Effector memory CD4-positive, alpha-beta T cell (primary cell): ENCODE measurements at regions not wholly inside any gene's neighbourhood (a gene's known extent, or its start where the extent isn't known, plus 50 kb on each side); places are given as distances from the start of the nearest gene placed in this dataset.
"Not testable (repeated sequence)": the region's sequence is repeated elsewhere in the genome, so short reads cannot be mapped to it uniquely, and the experiment has no call there.

Experiments used
- DNase-seq, 3 donors: peaks; one replicate each; pipeline ENCODE4 v3.0.0-alpha.2; 2020
- H3K27ac ChIP-seq: 2 replicates; pipeline ENCODE4 v1.7.0; 2013; ENCODE audit warnings: mild to moderate bottlenecking, low read length, moderate library complexity; ENCODE audit not compliant: insufficient read depth, poor library complexity, severe bottlenecking
- H3K27me3 ChIP-seq: replicated peaks from 2 replicates; pipeline ENCODE4 v1.7.0; 2013; ENCODE audit warnings: mild to moderate bottlenecking, low read length; ENCODE audit not compliant: insufficient read depth, control insufficient read depth, poor library complexity, severe bottlenecking
- H3K36me3 ChIP-seq: 2 replicates; pipeline ENCODE4 v1.7.0; 2013; ENCODE audit warnings: mild to moderate bottlenecking, low read length, moderate library complexity; ENCODE audit not compliant: control insufficient read depth, insufficient read depth
- H3K4me1 ChIP-seq: 2 replicates; pipeline ENCODE4 v1.7.0; 2013; ENCODE audit warnings: low read length, mild to moderate bottlenecking; ENCODE audit not compliant: control insufficient read depth, insufficient read depth, poor library complexity, severe bottlenecking
- H3K4me3 ChIP-seq: 2 replicates; pipeline ENCODE4 v1.7.0; 2013; ENCODE audit warnings: low read length, low read depth, mild to moderate bottlenecking; ENCODE audit not compliant: insufficient read depth, poor library complexity, severe bottlenecking
- H3K9me3 ChIP-seq: 2 replicates; pipeline ENCODE4 v1.7.0; 2013; ENCODE audit warnings: mild to moderate bottlenecking, low read length, moderate library complexity; ENCODE audit not compliant: control insufficient read depth

DNA sequence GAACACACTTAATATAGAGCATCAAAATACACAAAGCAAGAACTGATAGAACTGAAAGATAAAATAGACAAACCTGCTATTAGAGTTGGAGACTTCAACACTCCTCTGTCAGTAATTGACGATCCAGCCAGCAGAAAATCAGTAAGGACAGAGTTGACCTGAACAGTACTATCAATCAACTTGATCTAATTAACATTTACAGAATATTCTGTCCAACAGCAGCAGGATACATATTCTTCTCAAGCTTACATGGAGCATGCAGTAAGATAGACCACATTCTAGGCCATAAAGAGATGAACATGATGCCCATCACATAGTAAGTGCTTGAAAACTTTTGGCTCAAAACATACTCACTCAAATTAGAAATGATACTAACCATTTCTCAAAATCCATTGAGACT is 196.7 kb upstream of the KLF3 start:
- no peaks in the 10 kb centered on the region for H3K27me3 ChIP-seq

DNA sequence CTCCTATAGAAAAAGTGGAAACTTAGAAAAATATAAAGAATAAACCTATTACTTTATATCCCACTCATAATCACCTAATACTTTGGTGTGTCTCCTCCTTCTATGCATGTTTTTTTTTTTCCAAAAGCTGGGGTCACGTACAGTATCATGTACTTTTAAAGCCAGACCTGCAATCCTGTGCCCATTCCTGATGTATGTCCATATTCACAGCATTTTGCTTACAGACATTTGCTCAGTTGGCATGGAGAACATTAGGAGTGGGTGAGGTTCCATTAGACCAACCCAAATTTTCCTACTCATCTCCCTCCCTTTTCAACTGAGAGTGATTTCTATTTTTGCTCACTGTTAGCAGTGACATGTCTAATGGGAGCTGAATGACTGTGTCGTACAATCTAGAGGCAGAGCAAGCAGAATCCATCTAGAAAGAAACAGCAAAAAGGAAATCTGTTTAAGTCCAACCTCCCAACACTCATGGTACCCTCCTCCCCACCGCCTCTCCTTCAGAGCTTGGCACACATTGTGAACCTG is 195.6 kb upstream of the KLF3 start:
- Histone ChIP-seq H3K27me3 (no peaks in the 10 kb centered on the region), H3K9me3 (no peaks in the 10 kb centered on the region), H3K4me1 (peaks cover 5% of the 10 kb centered on the region), H3K36me3 (no peaks in the 10 kb centered on the region), H3K27ac (no peak overlapping the region), H3K4me3 (no peak overlapping the region)
- no peak for DNase-seq

More for the DNA sequence above, 196.7 kb upstream of the KLF3 start:
- no peak for DNase-seq
- H3K36me3 ChIP-seq: no peaks in the 10 kb centered on the region
- no peak overlapping the region for H3K27ac ChIP-seq
- H3K4me1 ChIP-seq: peaks cover 5% of the 10 kb centered on the region
- no peaks in the 10 kb centered on the region for H3K9me3 ChIP-seq
- no peak overlapping the region for H3K4me3 ChIP-seq

DNA sequence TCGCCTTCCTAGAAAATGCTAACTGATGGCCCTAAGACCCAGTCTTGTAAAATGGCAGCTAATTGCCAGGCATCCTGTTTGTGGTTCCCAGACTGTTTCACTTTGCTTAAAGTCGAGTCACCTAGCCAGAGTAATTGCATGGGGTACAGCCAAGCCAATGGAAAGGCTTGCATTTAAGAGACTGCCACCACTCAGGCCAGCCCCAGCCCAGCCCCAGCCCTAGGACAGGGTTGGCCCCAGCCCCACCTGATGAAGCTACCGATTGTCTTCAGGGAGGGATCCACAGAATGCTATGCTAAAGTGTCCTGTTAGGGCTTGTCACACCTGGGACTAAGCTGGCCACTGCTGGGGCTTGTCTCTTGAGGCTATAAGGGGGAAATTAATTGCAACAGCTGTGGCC is 194.6 kb upstream of the KLF3 start:
- no peak overlapping the region for H3K4me3 ChIP-seq
- no peaks in the 10 kb centered on the region for H3K9me3 ChIP-seq
- peaks cover 4% of the 10 kb centered on the region for H3K4me1 ChIP-seq
- no peaks in the 10 kb centered on the region for H3K27me3 ChIP-seq
- no peaks in the 10 kb centered on the region for H3K36me3 ChIP-seq
- no peak overlapping the region for H3K27ac ChIP-seq
- DNase-seq: no peak

DNA sequence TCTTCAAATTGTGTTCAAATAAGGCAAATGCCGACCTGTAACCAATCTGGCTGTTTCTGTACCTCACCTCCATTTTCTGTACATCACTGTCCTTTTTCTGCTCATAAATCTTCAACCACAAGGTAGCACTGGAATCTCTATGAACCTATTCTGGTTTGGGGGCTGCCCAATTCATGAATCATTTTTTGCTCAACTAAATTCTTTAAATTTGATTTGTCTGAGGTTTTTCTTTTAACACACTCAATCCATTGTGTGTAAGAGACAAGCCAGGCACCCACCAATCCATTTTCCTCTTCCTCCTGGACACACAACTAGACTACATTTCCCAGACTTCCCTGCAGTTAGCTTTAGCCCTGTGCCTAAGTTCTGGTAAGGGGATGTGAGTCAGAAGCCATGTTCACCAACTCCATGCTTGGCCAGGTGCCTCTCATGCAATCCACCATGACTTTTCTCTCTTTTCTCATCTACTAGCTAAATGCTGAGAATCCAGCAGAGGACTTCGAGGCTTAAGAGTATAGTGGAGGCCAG is 193.2 kb upstream of the KLF3 start:
- no peaks in the 10 kb centered on the region for H3K4me1 ChIP-seq
- H3K27me3 ChIP-seq: no peaks in the 10 kb centered on the region
- H3K9me3 ChIP-seq: no peaks in the 10 kb centered on the region
- no peak overlapping the region for H3K4me3 ChIP-seq
- DNase-seq: no peak
- no peaks in the 10 kb centered on the region for H3K36me3 ChIP-seq
- H3K27ac ChIP-seq: no peak overlapping the region

- Histone ChIP-seq H3K36me3 (no peaks in the 10 kb centered on the region), H3K4me1 (peaks cover 5% of the 10 kb centered on the region), H3K27me3 (no peaks in the 10 kb centered on the region), H3K27ac (no peak overlapping the region), H3K4me3 (no peak overlapping the region), H3K9me3 (no peaks in the 10 kb centered on the region)
- no peak for DNase-seq
Observed at GRCh38 chr4:38482696-38483095, 181.3 kb upstream of the KLF3 start.

GRCh38 chr4:38483628-38484027 is 180.4 kb upstream of the KLF3 start:
- H3K27me3 ChIP-seq, H3K9me3 ChIP-seq, H3K27ac ChIP-seq, H3K36me3 ChIP-seq, DNase-seq, H3K4me3 ChIP-seq, H3K4me1 ChIP-seq: not testable (repeated sequence)

DNA sequence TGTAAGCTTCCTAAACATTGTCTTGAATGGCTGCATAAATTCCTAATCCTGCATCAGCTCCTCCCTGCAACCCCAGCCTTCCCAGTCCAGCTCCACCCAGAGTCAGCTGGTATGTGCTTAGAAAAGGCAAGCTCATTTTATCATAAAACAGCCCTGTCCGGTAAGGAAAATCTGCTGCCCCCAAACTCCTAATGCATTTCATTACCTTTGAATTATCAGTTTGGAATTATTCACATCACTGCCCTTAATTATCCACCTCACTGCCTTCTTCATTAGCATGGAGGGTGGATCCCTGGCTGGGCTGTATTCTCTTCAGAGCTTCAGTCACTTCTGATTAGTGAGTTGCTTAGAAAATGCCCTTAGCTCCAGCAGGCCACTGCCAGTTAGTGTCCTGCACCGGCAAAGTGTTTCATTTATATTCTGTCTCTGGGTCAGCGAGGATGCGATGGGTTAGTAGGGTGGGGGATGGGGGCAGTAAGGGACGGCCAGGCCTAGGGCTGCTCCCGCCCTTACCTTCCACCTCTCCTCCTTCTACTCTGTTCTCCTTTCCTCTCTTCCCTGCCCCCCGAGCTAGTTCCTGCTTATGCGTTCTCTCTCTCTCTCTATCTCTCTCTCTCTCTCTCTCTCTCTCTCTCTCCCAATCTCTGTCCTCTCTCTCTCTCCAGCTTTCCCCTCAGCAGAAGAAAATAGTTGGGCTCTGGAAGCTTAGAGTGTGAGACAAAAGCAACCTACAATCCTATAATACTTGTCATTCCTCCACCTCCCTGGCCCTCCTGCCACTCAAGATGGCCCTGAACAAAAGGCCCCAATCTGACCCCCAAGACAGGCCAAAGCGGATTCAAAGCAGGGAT is 174.8 kb upstream of the KLF3 start:
- no peak for DNase-seq
- H3K9me3 ChIP-seq: no peaks in the 10 kb centered on the region
- no peaks in the 10 kb centered on the region for H3K36me3 ChIP-seq
- no peak overlapping the region for H3K27ac ChIP-seq
- H3K4me3 ChIP-seq: no peak overlapping the region
- no peaks in the 10 kb centered on the region for H3K27me3 ChIP-seq
- H3K4me1 ChIP-seq: peaks cover 6% of the 10 kb centered on the region

DNA sequence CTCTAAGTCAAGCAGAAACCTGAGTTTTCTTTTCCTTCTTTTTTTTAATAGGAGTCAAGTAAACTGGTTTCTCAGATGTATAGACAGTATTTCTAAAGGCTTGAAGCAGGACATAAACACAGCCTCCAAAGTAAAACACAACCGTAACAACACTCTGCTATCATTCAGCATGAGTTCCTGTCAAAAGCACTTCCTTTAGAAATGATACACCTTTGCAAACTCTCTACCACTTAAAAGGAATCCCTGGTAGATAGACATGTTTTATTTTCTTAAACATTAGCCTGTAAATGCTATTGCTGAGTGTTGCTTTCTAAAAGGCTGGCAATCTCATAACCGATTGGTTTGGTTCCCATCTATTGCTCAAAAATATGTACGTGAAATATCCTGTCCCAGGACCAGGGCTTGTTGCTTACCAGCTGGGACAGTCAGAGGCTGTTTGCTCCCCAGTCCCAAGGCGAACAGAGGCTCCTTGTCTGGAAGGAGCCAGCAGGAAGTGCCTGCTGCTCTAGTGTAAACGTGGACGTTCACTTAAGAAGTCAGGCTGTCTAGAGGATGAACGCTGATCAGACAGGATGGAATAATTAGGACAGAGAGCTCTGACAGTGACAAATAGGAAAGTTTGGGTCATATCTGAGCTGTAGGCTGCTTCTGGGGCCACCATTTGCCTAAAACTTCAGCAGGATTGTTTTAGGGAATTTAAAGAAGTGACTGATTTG is 173.9 kb upstream of the KLF3 start:
- Histone ChIP-seq H3K4me3 (no peak overlapping the region), H3K4me1 (peaks cover 6% of the 10 kb centered on the region), H3K36me3 (no peaks in the 10 kb centered on the region), H3K9me3 (no peaks in the 10 kb centered on the region), H3K27ac (no peak overlapping the region), H3K27me3 (no peaks in the 10 kb centered on the region)
- DNase-seq: no peak

DNA sequence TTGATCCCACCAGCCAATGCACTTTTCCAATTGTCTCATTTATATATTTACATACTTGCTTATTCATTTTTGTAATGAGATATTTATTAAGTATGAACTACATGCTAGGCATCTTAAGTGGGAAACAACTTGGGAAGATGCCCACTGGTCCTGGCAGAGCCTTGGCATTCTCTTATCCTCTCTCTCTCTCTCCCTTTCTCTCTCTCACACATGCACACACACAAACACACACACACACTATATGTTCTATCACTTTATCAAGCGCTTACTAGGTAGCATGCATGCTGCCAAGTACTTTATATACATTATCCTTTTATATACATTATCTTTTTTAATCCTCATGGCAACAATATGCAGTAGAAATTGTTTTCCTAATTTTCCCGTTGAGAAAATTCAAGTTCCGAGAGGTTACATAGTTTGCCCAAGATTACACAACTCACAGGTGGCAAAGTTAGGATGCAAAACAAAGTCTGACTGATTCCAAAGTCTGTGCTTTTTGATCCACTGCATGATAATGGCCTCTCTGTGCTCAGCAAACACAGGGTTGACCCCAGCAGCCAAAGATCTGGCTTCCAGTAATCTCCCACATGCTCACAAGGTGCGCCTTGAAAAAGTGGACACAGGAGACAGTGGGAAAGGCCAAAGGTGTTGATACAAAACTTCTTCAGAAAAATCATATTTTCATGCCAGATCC is 173.1 kb upstream of the KLF3 start:
- no peak overlapping the region for H3K27ac ChIP-seq

More for the DNA sequence above, 173.1 kb upstream of the KLF3 start:
- Histone ChIP-seq H3K27me3 (no peaks in the 10 kb centered on the region), H3K4me3 (no peak overlapping the region), H3K9me3 (no peaks in the 10 kb centered on the region), H3K36me3 (no peaks in the 10 kb centered on the region), H3K4me1 (peaks cover 6% of the 10 kb centered on the region)
- no peak for DNase-seq
